ENCODE measurements at regions not wholly inside any gene's neighbourhood (a gene's known extent, or its start where the extent isn't known, plus 50 kb on each side); places are given as distances from the start of the nearest gene placed in this dataset.
"Not testable (repeated sequence)": the region's sequence is repeated elsewhere in the genome, so short reads cannot be mapped to it uniquely, and the experiment has no call there.

DNA sequence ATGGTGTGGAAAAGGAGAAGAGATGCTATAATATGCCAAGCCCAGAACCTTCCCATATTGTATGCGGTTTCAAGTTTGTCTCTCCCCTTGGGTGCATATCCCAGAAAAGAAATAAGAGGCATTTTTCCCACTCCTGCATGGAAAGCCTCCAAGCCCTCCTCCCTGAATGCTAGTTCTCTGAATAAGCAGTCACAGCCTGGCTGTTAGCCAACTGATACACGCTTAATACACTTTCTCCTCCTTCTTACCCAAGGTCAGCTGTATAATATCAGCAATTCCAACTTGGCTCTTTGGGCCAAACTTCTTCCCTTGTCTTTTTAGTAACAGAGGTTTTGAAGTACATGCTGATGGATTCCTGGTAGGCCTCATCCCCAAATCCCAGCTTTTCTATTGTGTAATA, 440.1 kb downstream of the EPHA7 start:
- intact Hi-C loops (cut with DNase I, micrococcal nuclease): no loop called here
- Histone ChIP-seq H3K36me3 (ENCODE audit: low read depth) (no peaks in the 10 kb centered on the region), H3K4me3 (no peak overlapping the region), H3K4me1 (ENCODE audit: low read depth) (no peaks in the 10 kb centered on the region), H3K9me3 (no peaks in the 10 kb centered on the region)
- no peak for TF ChIP-seq CTCF (IDR thresholded peaks at IDR 0.05)
- ATAC-seq (no peak), DNase-seq (no peak)

GRCh38 chr6:92977018-92977417, 442.3 kb downstream of the EPHA7 start:
- no peak overlapping the region for H3K4me3 ChIP-seq
- no peaks in the 10 kb centered on the region for H3K4me1 ChIP-seq (ENCODE audit: low read depth)
- ATAC-seq (no peak), DNase-seq (no peak)
- H3K9me3 ChIP-seq: no peaks in the 10 kb centered on the region
- TF ChIP-seq CTCF (IDR thresholded peaks at IDR 0.05): no peak
- H3K36me3 ChIP-seq (ENCODE audit: low read depth): no peaks in the 10 kb centered on the region
- intact Hi-C loops (cut with DNase I, micrococcal nuclease): no loop called here

- ATAC-seq: no peak
- no peak for TF ChIP-seq CTCF (IDR thresholded peaks at IDR 0.05)
- no peak for DNase-seq
- Histone ChIP-seq H3K36me3 (ENCODE audit: low read depth) (no peaks in the 10 kb centered on the region), H3K4me1 (ENCODE audit: low read depth) (no peaks in the 10 kb centered on the region), H3K9me3 (no peaks in the 10 kb centered on the region), H3K4me3 (no peak overlapping the region)
- intact Hi-C loops (cut with DNase I, micrococcal nuclease): no loop called here
Observed at GRCh38 chr6:92967362-92967761, 452.0 kb downstream of the EPHA7 start.

GRCh38 chr6:92962846-92963245, 456.5 kb downstream of the EPHA7 start:
- no peak for DNase-seq
- H3K9me3 ChIP-seq: peaks cover 11% of the 10 kb centered on the region
- H3K4me3 ChIP-seq: no peak overlapping the region
- intact Hi-C loops (cut with DNase I, micrococcal nuclease): no loop called here
- TF ChIP-seq CTCF (IDR thresholded peaks at IDR 0.05): no peak
- H3K36me3 ChIP-seq (ENCODE audit: low read depth): no peaks in the 10 kb centered on the region
- no peaks in the 10 kb centered on the region for H3K4me1 ChIP-seq (ENCODE audit: low read depth)
- no peak for ATAC-seq

DNA sequence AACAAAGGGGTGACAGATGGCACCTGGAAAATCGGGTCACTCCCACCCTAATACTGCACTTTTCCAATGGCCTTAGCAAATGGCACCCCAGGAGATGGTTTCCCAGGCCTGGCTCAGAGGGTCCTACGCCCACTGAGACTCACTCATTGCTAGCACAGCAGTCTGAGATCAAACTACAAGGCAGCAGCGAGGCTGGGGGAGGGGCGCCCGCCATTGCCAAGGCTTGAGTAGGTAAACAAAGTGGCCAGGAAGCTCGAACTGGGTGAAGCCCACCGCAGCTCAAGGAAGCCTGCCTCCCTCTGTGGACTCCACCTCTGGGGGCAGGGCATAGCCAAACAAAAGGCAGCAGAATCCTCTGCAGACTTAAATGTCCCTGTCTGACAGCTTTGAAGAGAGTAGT, 467.2 kb downstream of the EPHA7 start:
- intact Hi-C loops (cut with DNase I, micrococcal nuclease); H3K4me3 ChIP-seq; H3K9me3 ChIP-seq; H3K4me1 ChIP-seq (ENCODE audit: low read depth); H3K36me3 ChIP-seq (ENCODE audit: low read depth); DNase-seq; ATAC-seq: not testable (repeated sequence)

DNA sequence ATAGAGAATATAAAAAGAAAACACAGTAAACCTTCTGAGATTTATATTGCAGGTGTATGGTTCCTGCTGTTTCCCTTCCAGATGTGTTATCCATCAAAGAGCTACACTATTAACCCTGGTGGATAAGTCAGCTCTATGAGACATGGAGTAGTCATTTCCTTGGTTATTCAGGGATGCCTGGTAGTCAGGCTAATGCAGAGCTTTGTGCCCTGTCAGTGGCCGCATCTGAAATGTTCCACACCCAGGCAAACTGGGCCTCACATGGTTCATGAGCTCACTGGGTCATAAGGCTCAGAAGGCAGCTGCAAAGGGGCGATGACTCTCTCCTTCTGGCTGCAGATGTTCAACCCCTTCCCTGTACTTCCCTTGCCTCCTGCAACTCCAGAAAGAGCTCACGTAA, 473.6 kb downstream of the EPHA7 start:
- Histone ChIP-seq H3K36me3 (ENCODE audit: low read depth) (no peaks in the 10 kb centered on the region), H3K4me1 (ENCODE audit: low read depth) (no peaks in the 10 kb centered on the region), H3K9me3 (peaks cover under 1% of the 10 kb centered on the region), H3K4me3 (no peak overlapping the region)
- DNase-seq: no peak
- intact Hi-C loops (cut with DNase I, micrococcal nuclease): no loop called here
- TF ChIP-seq CTCF (IDR thresholded peaks at IDR 0.05): no peak
- no peak for ATAC-seq
